ENCODE measurements at regions not wholly inside any gene's neighbourhood (a gene's known extent, or its start where the extent isn't known, plus 50 kb on each side); places are given as distances from the start of the nearest gene placed in this dataset.

DNA sequence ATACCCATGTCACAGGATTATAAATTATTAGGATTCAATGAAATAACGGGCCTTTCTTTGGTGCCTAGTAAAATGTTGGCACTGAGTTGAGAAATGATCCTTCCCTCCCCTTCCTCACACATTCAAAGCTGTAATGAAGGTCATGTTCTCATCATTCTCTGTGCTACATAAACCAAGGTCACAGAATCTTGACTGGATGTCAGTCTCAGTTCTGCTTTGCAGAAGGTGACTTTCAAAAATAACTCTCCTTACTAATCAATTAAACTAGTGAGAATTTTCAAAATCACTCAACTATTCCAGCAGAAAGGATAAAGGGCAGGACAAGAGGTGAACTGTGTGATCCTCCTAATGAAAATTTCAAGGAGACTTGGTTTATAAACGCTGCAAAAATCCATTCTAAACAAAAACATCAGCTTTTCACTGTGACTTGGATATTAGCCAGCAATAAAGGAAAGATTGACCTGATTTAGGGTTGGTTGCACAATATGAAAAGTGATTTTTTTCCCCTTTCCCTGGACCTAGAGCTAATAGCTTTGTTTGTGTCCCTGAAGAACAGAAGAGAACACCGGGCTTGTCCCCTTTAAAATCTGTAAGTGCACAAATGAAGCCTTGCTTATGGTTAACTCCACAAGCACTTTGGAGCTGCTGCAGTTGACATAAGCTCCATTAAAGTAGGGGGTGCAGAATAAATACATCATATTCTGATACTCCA is 120.1 kb downstream of the SEC16B start:
- DNase-seq, result no peak
- Histone ChIP-seq H3K4me2 (no peak overlapping the region), H3K79me2 (ENCODE audit: low read depth) (no peaks in the 10 kb centered on the region), H3F3A (ENCODE audit: insufficient read depth, low read depth) (no peaks in the 10 kb centered on the region), H3K9me2 (ENCODE audit: insufficient read depth) (no peaks in the 10 kb centered on the region), H3K4me1 (replicated peaks; ENCODE audit: insufficient read depth) (no peaks in the 10 kb centered on the region), H3K36me3 (ENCODE audit: low read depth) (no peaks in the 10 kb centered on the region), H3K27ac (no peak overlapping the region), H3K9me3 (ENCODE audit: insufficient read depth, low read depth) (no peaks in the 10 kb centered on the region), H3K27me3 (ENCODE audit: insufficient read depth, low read depth) (peaks cover 48% of the 10 kb centered on the region; the same call in 1 of the 2 replicates), H4K20me1 (ENCODE audit: insufficient read depth) (no peaks in the 10 kb centered on the region), H2AFZ (no peak overlapping the region), H3K4me3 (no peak overlapping the region)
- CTCF ChIA-PET, result no interaction called here
- no TSS peak for BruUV-seq (replicated peaks)
- POLR2A ChIA-PET (ENCODE audit: unreplicated experiment), result no interaction called here
- intact Hi-C loops (cut with micrococcal nuclease; ENCODE audit: unreplicated experiment), result no loop called here
- no peak for TF ChIP-seq EZH2 (IDR thresholded peaks at IDR 0.05; ENCODE audit: low read depth)
- TF ChIP-seq, protein P1, sequence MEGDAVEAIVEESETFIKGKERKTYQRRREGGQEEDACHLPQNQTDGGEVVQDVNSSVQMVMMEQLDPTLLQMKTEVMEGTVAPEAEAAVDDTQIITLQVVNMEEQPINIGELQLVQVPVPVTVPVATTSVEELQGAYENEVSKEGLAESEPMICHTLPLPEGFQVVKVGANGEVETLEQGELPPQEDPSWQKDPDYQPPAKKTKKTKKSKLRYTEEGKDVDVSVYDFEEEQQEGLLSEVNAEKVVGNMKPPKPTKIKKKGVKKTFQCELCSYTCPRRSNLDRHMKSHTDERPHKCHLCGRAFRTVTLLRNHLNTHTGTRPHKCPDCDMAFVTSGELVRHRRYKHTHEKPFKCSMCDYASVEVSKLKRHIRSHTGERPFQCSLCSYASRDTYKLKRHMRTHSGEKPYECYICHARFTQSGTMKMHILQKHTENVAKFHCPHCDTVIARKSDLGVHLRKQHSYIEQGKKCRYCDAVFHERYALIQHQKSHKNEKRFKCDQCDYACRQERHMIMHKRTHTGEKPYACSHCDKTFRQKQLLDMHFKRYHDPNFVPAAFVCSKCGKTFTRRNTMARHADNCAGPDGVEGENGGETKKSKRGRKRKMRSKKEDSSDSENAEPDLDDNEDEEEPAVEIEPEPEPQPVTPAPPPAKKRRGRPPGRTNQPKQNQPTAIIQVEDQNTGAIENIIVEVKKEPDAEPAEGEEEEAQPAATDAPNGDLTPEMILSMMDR (conservative IDR thresholded peaks at IDR 0.05), result no peak

DNA sequence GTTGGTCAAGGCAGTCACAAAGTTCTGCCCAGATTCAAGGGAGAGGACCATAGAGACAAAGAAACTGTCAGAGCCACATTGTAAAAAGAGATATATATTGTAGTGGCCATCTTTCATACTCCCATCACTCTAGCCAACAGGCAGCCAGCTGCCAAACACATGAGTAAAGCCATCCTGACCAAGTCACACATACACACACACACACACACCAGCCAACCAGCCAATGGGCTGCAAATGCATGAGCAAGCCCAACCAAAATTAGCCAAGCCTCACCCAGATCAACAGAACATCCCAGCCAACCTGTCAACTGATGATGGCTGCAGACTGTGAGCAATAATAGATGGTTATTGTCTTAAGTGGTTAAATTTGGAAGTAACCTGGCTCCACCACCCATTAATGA is 120.7 kb downstream of the SEC16B start:
- no peak overlapping the region for H3K4me2 ChIP-seq
- H3K4me1 ChIP-seq (replicated peaks; ENCODE audit: insufficient read depth), result no peaks in the 10 kb centered on the region
- ChIA-PET POLR2A (ENCODE audit: unreplicated experiment) (no interaction called here), CTCF (no interaction called here)
- no peak overlapping the region for H3K4me3 ChIP-seq
- H3K27ac ChIP-seq, result no peak overlapping the region
- H3K79me2 ChIP-seq (ENCODE audit: low read depth), result no peaks in the 10 kb centered on the region
- no peaks in the 10 kb centered on the region for H4K20me1 ChIP-seq (ENCODE audit: insufficient read depth)
- no peaks in the 10 kb centered on the region for H3F3A ChIP-seq (ENCODE audit: insufficient read depth, low read depth)
- no peak overlapping the region for H2AFZ ChIP-seq
- peaks cover 45% of the 10 kb centered on the region; the same call in 1 of the 2 replicates for H3K27me3 ChIP-seq (ENCODE audit: insufficient read depth, low read depth)
- H3K36me3 ChIP-seq (ENCODE audit: low read depth), result no peaks in the 10 kb centered on the region
- TF ChIP-seq, protein P1 (conservative IDR thresholded peaks at IDR 0.05), result no peak
- TF ChIP-seq EZH2 (IDR thresholded peaks at IDR 0.05; ENCODE audit: low read depth), result no peak
- no peaks in the 10 kb centered on the region for H3K9me2 ChIP-seq (ENCODE audit: insufficient read depth)
- no peak for DNase-seq
- BruUV-seq (replicated peaks), result no TSS peak
- intact Hi-C loops (cut with micrococcal nuclease; ENCODE audit: unreplicated experiment), result no loop called here
- no peaks in the 10 kb centered on the region for H3K9me3 ChIP-seq (ENCODE audit: insufficient read depth, low read depth)

DNA sequence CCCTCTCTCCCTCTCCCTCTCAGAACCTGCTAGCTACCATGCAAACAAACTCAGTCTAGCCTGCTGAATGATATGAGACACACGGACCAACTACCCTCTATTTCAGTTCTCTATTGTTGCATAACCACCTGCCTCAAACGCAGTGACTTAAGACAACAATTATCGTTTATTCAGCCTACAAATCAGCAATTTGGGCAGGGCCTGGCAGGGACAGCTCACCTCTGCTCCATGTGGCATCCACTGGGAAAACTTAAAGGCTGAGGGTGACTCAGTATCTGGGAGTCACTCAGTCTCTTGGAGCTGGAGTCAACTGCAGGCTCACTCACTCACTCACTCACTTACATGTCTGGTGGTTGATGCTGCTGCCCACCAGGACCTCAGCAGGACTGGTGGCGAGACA is 121.3 kb downstream of the SEC16B start:
- Histone ChIP-seq H4K20me1 (ENCODE audit: insufficient read depth) (no peaks in the 10 kb centered on the region), H3K4me2 (no peak overlapping the region), H2AFZ (no peak overlapping the region), H3K4me3 (no peak overlapping the region), H3K9me2 (ENCODE audit: insufficient read depth) (no peaks in the 10 kb centered on the region), H3K27ac (no peak overlapping the region), H3K9me3 (ENCODE audit: insufficient read depth, low read depth) (no peaks in the 10 kb centered on the region), H3K36me3 (ENCODE audit: low read depth) (no peaks in the 10 kb centered on the region), H3K27me3 (ENCODE audit: insufficient read depth, low read depth) (peaks cover 39% of the 10 kb centered on the region; the same call in 1 of the 2 replicates), H3K79me2 (ENCODE audit: low read depth) (no peaks in the 10 kb centered on the region), H3F3A (ENCODE audit: insufficient read depth, low read depth) (no peaks in the 10 kb centered on the region), H3K4me1 (replicated peaks; ENCODE audit: insufficient read depth) (no peaks in the 10 kb centered on the region)
- BruUV-seq (replicated peaks), result no TSS peak
- DNase-seq, result no peak
- ChIA-PET POLR2A (ENCODE audit: unreplicated experiment) (no interaction called here), CTCF (no interaction called here)
- TF ChIP-seq EZH2 (IDR thresholded peaks at IDR 0.05; ENCODE audit: low read depth), result no peak
- intact Hi-C loops (cut with micrococcal nuclease; ENCODE audit: unreplicated experiment), result no loop called here

DNA sequence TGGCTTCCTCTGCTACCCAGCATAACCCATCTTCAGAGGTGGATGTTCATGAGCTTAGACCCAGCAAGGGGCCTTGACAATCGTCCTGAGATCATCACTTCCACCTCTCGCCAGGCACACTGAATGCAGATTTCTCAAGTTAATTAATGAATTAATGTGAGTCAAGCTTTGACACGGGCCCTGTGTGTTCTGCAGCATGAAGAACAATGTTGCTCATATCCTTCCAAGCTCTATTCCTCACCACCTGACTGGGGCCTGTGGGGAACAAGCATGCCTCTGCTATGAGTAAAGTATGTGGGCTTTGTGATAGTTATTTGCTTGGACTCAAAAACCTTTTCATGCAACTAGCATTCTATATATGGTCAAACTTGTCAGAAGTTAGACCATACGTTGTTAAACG is 122.0 kb downstream of the SEC16B start:
- H3K27me3 ChIP-seq (ENCODE audit: insufficient read depth, low read depth), result peaks cover 32% of the 10 kb centered on the region; the same call in 1 of the 2 replicates
- H3K9me3 ChIP-seq (ENCODE audit: insufficient read depth, low read depth), result no peaks in the 10 kb centered on the region
- H4K20me1 ChIP-seq (ENCODE audit: insufficient read depth), result no peaks in the 10 kb centered on the region
- H3K4me3 ChIP-seq, result no peak overlapping the region
- TF ChIP-seq, protein P1 (conservative IDR thresholded peaks at IDR 0.05), result no peak
- TF ChIP-seq EZH2 (IDR thresholded peaks at IDR 0.05; ENCODE audit: low read depth), result no peak
- no peak overlapping the region for H2AFZ ChIP-seq
- no peaks in the 10 kb centered on the region for H3K4me1 ChIP-seq (replicated peaks; ENCODE audit: insufficient read depth)
- POLR2A ChIA-PET (ENCODE audit: unreplicated experiment), result no interaction called here
- CTCF ChIA-PET, result no interaction called here
- no peaks in the 10 kb centered on the region for H3F3A ChIP-seq (ENCODE audit: insufficient read depth, low read depth)
- DNase-seq, result no peak
- no peak overlapping the region for H3K4me2 ChIP-seq
- no peaks in the 10 kb centered on the region for H3K36me3 ChIP-seq (ENCODE audit: low read depth)
- H3K9me2 ChIP-seq (ENCODE audit: insufficient read depth), result no peaks in the 10 kb centered on the region
- no peaks in the 10 kb centered on the region for H3K79me2 ChIP-seq (ENCODE audit: low read depth)
- BruUV-seq (replicated peaks), result no TSS peak
- intact Hi-C loops (cut with micrococcal nuclease; ENCODE audit: unreplicated experiment), result no loop called here
- H3K27ac ChIP-seq, result no peak overlapping the region

Measured in PC-9 (cell line).